ENCODE measurements at regions not wholly inside any gene's neighbourhood (a gene's known extent, or its start where the extent isn't known, plus 50 kb on each side); places are given as distances from the start of the nearest gene placed in this dataset.

GRCh38 chr3:73719861-73720260 is 95.1 kb upstream of the PDZRN3 start:
- no peak for TF ChIP-seq EZH2 (IDR thresholded peaks at IDR 0.05; ENCODE audit: insufficient read depth, poor library complexity, severe bottlenecking)
- TF ChIP-seq EZH2phosphoT487 (IDR thresholded peaks at IDR 0.05; ENCODE audit: insufficient read depth, low read depth), result no peak

Data from GM23248 (cell line).